Activated CD4-positive, alpha-beta T cell treated with anti-CD3 and anti-CD28 coated beads, Interleukin-2, amount 10 ng/mL, durations not matched to agents 7 days and 5 days (primary cell): ENCODE measurements at regions not wholly inside any gene's neighbourhood (a gene's known extent, or its start where the extent isn't known, plus 50 kb on each side); places are given as distances from the start of the nearest gene placed in this dataset.
"Not testable (repeated sequence)": the region's sequence is repeated elsewhere in the genome, so short reads cannot be mapped to it uniquely, and the experiment has no call there.

ENCODE experiments used
- CTCF ChIA-PET: fragments of 350-600 bp; sonication (Branson Sonifier 250); formaldehyde crosslinking; loops from one replicate; lab custom pipeline; 2021; ENCODE audit warnings: antibody characterized with exemption; lab: Charles Lee
- POLR2A ChIA-PET: fragments of 350-600 bp; sonication (Branson Sonifier 250); formaldehyde crosslinking; loops from one replicate; lab custom pipeline; 2021; ENCODE audit warnings: antibody characterized with exemption; lab: Charles Lee
- DNase-seq: peaks from one replicate; pipeline ENCODE4 v3.0.0-alpha.2; 2020
- H3K27ac Mint-ChIP-seq: one replicate; pipeline ENCODE4 v1.8.0; 2021; ENCODE audit warnings: mild to moderate bottlenecking, moderate library complexity, mixed read lengths
- H3K27me3 Mint-ChIP-seq: one replicate; pipeline ENCODE4 v1.8.0; 2021; ENCODE audit warnings: mixed read lengths
- H3K36me3 Mint-ChIP-seq: one replicate; pipeline ENCODE4 v1.8.0; 2021; ENCODE audit warnings: low read depth, mixed read lengths
- H3K4me1 Mint-ChIP-seq: one replicate; pipeline ENCODE4 v1.8.0; 2021; ENCODE audit warnings: mixed read lengths
- H3K4me3 Mint-ChIP-seq: one replicate; pipeline ENCODE4 v1.8.0; 2021; ENCODE audit warnings: mild to moderate bottlenecking, moderate library complexity, mixed read lengths
- H3K9me3 Mint-ChIP-seq: one replicate; pipeline ENCODE4 v1.8.0; 2021; ENCODE audit warnings: mixed read lengths

DNA sequence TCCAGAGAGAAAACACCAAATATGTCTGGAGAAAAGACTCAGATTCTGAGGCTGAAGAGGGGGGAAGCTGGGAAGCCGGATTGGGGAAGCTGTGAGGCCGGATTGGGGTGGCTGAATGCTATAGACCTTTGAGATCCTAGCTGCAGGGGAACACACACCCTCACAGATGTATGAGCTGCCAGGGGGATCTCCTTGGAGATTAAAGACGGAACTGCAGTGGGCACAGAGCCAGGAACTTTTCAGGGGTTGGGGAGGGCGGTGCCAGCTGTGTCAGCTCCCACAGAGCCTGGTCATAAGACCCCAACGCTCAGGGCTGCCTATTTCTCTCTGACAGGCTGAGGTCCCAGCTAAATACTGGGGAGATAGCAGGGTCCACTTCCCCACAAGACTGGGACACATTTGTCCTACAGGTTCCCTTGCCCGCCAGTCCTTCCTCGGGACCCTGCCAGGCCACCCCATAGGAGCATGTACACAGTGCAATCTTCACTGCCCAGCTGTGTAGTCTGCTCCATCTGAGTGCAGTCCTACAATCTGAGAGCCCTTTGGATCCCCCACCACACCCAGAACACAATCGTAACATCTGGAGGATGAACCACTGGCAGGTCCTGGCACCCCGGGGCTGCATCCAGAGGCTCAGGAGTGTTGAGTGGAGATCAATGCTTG lies 1893.9 kb downstream of the PCDH9 start:
- Mint-ChIP-seq H3K4me3 (no peak overlapping the region), H3K4me1 (no peaks in the 10 kb centered on the region), H3K36me3 (no peaks in the 10 kb centered on the region), H3K27ac (no peak overlapping the region), H3K27me3 (no peaks in the 10 kb centered on the region), H3K9me3 (no peaks in the 10 kb centered on the region)
- POLR2A ChIA-PET: no interaction called here
- CTCF ChIA-PET: no interaction called here
- DNase-seq: no peak

DNA sequence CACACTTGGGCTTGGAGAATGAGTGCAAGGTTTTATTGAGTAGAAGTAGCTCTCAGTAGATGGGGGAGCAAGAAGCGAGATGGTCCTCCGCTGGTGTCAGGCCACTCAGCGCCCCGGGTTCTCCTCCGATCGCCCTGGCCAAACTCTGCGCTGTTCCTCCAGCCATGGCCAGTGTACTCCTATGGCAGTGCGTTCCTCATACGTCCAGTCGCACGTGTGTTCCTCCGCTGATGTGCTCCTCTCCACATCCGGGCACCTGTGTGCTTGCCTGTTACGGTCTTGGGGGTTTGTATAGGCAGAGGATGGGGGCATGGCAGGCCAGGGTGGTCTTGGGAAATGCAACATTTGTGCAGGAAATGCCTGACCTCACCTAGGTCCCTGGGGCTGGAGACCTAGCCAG lies 1899.4 kb downstream of the PCDH9 start:
- H3K36me3 Mint-ChIP-seq: no peaks in the 10 kb centered on the region
- no peaks in the 10 kb centered on the region for H3K4me1 Mint-ChIP-seq
- no peak overlapping the region for H3K27ac Mint-ChIP-seq
- H3K9me3 Mint-ChIP-seq: no peaks in the 10 kb centered on the region
- no peak overlapping the region for H3K4me3 Mint-ChIP-seq
- POLR2A ChIA-PET: no interaction called here
- DNase-seq: no peak
- CTCF ChIA-PET: no interaction called here
- H3K27me3 Mint-ChIP-seq: no peaks in the 10 kb centered on the region

DNA sequence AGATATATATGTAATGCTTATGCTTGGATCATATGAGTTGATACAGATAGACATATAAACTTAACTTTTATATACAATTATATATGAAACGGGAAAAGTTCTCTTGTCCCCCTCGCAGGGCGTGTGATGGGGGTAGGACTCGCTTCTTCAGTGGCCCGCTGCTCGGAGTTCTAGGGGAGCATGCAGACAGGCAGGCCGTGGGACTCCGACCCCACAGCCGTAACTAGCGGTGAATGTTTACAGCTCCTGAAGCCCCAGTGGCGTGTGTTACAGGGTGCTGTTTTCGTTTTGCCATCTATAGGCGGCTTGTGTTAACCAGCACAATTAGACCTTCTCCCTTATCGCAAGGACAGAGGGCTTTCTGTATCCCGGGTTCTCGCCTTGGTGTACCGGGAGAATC lies 1899.8 kb downstream of the PCDH9 start:
- no peak overlapping the region for H3K4me3 Mint-ChIP-seq
- no peak for DNase-seq
- H3K36me3 Mint-ChIP-seq: no peaks in the 10 kb centered on the region
- no peaks in the 10 kb centered on the region for H3K9me3 Mint-ChIP-seq
- ChIA-PET CTCF (no interaction called here), POLR2A (no interaction called here)
- no peaks in the 10 kb centered on the region for H3K4me1 Mint-ChIP-seq
- no peaks in the 10 kb centered on the region for H3K27me3 Mint-ChIP-seq
- no peak overlapping the region for H3K27ac Mint-ChIP-seq

DNA sequence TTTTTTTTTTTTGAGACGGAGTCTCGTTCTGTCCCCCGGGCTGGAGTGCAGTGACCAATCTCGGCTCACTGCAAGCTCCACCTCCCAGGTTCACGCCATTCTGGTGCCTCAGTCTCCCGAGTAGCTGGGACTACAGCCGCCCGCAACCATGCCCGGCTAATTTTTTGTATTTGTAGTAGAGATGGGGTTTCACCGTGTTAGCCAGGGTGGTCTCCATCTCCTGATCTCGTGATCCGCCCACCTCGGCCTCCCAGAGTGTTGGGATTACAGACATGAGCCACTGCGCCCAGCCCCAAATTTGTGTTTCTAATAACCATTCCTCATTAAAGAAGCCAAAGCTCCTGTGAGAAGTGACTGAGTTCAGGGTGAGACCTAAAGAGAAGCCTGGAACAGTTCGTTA lies 1906.9 kb downstream of the PCDH9 start:
- POLR2A ChIA-PET: not testable (repeated sequence)

DNA sequence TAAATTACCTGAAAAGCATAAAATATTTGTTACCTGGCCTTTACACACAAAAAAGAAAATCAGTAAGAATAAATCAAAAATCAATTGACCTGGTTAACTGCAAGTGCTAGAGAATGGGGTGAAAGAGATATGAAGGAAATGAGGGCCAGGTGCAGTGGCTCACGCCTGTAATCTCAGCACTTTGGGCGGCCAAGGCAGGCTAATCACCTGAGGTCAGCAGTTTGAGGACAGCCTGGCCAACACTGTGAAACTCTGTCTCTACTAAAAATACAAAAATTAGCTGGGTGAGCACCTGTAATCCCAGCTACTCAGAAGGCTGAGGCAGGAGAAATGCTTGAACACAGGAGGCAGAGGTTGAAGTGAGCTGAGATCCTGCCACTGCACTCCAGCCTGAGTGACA lies 1908.7 kb downstream of the PCDH9 start:
- DNase-seq, H3K4me3 Mint-ChIP-seq, H3K27ac Mint-ChIP-seq, H3K27me3 Mint-ChIP-seq, H3K9me3 Mint-ChIP-seq, CTCF ChIA-PET, H3K36me3 Mint-ChIP-seq, POLR2A ChIA-PET, H3K4me1 Mint-ChIP-seq: not testable (repeated sequence)

More for the DNA sequence above, 1906.9 kb downstream of the PCDH9 start:
- H3K4me1 Mint-ChIP-seq, H3K36me3 Mint-ChIP-seq, H3K27ac Mint-ChIP-seq, DNase-seq, H3K27me3 Mint-ChIP-seq, H3K4me3 Mint-ChIP-seq, CTCF ChIA-PET, H3K9me3 Mint-ChIP-seq: not testable (repeated sequence)

DNA sequence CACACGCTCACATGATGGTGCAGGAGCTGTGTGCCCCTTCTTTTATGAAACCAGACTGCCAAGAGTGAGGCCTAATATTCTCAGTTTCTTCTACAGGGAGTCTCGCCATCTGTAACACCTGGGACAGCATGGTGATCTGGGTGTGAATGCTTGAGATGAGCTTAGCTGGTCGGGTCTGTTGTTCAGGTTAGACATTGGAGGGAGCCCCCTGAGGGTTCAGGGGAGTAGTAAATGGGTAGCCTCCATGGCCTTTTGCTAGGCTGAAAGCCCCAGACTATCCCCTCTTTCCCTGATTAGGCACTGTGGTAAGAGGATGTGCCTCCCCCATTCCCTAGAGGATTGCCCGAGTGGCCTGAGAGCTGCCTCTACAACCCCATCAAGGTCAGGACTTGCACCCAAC lies 1916.1 kb downstream of the PCDH9 start:
- POLR2A ChIA-PET: no interaction called here
- Mint-ChIP-seq H3K4me3 (no peak overlapping the region), H3K4me1 (no peaks in the 10 kb centered on the region), H3K27me3 (no peaks in the 10 kb centered on the region), H3K9me3 (peaks cover 3% of the 10 kb centered on the region), H3K27ac (no peak overlapping the region), H3K36me3 (no peaks in the 10 kb centered on the region)
- CTCF ChIA-PET: no interaction called here
- DNase-seq: no peak

DNA sequence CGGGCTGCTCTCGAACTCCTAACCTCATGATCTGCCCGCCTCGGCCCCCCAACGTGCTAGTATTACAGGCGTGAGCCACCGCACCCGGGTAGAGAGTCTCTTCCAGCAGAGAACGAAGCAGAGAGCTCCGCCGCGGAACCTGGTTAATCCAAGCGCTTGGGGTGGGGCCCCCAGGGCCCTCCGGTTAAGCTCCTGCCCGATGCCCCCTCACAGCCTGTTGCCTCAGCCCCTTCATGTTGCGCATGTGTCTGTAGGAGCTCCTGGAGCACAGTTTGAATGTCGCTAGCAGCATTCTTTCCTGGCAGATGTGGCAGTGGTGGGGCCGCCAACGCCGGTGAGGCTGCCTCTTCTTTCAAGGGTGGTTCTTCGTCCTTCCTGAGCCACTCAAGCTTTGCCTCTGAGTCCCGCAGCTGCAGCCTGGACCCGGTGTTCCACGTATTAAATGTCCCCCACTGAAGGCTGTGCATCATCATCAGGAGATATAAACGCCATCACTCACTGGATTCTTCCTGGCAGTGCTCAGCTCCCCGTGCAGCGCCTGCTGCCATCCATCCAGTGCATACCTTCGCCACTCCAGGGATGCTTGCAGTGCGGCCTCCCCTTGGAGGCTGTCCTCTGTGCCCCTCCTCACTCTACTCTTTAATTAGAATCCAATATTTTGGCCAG lies 1919.3 kb downstream of the PCDH9 start:
- ChIA-PET CTCF (no interaction called here), POLR2A (no interaction called here)
- Mint-ChIP-seq H3K4me3 (no peak overlapping the region), H3K27me3 (no peaks in the 10 kb centered on the region), H3K27ac (no peak overlapping the region), H3K36me3 (no peaks in the 10 kb centered on the region), H3K9me3 (peaks cover 3% of the 10 kb centered on the region), H3K4me1 (no peaks in the 10 kb centered on the region)
- no peak for DNase-seq

DNA sequence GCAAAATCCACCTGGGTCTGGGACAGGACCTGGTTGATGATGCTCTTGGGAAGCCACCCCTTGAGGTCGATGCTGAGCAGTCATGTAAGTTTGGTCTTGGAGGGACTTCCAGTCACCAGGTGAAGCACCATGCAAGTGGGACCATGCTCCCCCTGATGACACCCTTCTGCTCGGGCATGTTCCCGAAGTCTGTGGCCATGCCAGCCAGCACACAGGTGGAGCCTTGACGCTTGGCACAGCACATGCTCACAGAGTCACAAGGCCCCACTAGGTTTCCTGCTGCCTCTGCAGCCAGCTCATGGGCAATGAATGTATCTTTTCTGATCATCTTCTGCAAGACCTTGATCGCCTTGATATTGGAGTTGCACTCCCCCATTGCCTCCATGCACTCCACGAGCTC lies 1920.2 kb downstream of the PCDH9 start:
- DNase-seq: no peak
- H3K27me3 Mint-ChIP-seq: no peaks in the 10 kb centered on the region
- ChIA-PET POLR2A (no interaction called here), CTCF (no interaction called here)
- no peak overlapping the region for H3K4me3 Mint-ChIP-seq
- H3K4me1 Mint-ChIP-seq: no peaks in the 10 kb centered on the region
- no peak overlapping the region for H3K27ac Mint-ChIP-seq
- peaks cover 3% of the 10 kb centered on the region for H3K9me3 Mint-ChIP-seq
- no peaks in the 10 kb centered on the region for H3K36me3 Mint-ChIP-seq

DNA sequence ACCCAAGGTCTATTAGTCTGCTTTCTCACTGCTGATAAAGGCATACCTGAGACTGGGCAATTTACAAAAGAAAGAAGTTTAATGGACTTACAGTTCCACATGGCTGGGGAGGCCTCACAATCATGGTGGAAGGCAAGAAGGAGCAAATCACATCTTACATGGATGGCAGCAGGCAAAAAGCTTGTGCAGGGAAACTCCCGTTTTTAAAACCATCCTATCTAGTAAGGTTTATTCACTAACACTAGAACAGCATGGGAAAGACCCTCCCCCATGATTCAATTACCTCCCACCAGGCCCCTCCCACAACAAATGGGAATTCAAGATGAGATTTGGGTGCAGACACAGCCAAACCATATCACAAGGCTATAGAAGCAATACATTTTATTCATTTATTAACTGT lies 1921.4 kb downstream of the PCDH9 start:
- H3K27ac Mint-ChIP-seq, H3K36me3 Mint-ChIP-seq, H3K4me1 Mint-ChIP-seq, H3K4me3 Mint-ChIP-seq, H3K27me3 Mint-ChIP-seq, DNase-seq, CTCF ChIA-PET, H3K9me3 Mint-ChIP-seq, POLR2A ChIA-PET: not testable (repeated sequence)

DNA sequence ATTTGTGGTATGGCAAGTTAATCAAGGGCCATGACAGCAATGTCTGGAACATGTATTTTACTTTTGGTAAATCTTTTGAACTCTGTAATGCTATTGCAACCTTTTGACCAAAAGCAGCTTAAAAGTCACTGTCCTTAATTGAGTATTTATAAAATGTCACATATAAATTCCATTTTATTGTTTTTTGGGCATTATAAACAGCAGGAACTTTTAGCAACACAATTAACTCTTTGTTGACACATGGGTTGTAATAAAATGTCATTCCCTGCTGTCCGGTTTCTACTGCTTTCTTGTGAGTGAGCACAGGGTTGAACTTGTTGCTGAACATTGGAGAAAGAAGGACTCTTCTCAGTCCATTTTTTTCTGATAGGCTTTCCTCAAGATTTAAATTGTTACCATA lies 1923.1 kb downstream of the PCDH9 start:
- Mint-ChIP-seq H3K4me1 (no peaks in the 10 kb centered on the region), H3K27ac (no peak overlapping the region), H3K36me3 (no peaks in the 10 kb centered on the region), H3K27me3 (no peaks in the 10 kb centered on the region), H3K4me3 (no peak overlapping the region), H3K9me3 (no peaks in the 10 kb centered on the region)
- no peak for DNase-seq
- ChIA-PET CTCF (no interaction called here), POLR2A (no interaction called here)

DNA sequence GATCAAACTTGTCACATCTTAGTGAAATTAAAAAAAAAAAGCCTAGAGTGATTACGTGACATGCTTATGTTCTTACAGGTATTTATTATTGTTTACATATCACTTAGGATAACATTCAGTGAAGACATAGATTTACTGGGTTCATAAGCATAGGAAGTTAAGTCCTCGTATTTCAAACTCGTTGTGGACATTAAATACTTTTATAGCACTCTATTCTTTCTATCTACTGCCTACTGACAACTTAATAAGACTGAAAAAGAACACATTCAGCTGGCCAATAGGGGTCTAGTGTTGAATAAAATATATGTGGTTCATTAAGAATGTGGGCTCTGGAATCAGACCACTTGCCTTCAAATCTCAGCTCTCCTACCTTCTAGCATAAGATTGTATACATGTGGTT lies 1927.4 kb downstream of the PCDH9 start:
- ChIA-PET POLR2A (no interaction called here), CTCF (interaction anchor here (0.7 kb wide), 1 partner anchor 10 kb away, joined by 3 read pairs; no protein-coding TSS in a partner anchor)
- no peaks in the 10 kb centered on the region for H3K27me3 Mint-ChIP-seq
- no peak for DNase-seq
- no peaks in the 10 kb centered on the region for H3K9me3 Mint-ChIP-seq
- no peaks in the 10 kb centered on the region for H3K4me1 Mint-ChIP-seq
- no peak overlapping the region for H3K4me3 Mint-ChIP-seq
- H3K36me3 Mint-ChIP-seq: no peaks in the 10 kb centered on the region
- H3K27ac Mint-ChIP-seq: no peak overlapping the region

DNA sequence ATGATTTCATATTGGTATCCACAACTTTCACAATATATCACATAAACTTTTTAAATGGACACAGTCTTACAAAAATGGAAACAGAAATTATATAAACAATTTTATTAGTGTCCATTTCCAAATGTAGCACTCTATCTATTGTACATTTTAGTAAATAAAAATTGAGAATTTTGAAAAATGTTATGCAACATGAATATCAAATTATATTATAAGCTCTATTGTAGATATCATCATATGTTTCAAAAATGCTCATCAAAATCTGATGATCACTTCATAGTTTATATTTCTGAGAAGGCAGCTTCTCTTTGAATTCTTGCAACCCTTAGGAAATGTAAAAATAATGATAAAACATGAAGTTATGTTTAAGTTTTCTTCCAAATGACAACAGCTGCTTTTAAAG lies 1928.6 kb downstream of the PCDH9 start:
- H3K4me3 Mint-ChIP-seq: no peak overlapping the region
- no peaks in the 10 kb centered on the region for H3K27me3 Mint-ChIP-seq
- ChIA-PET CTCF (no interaction called here), POLR2A (no interaction called here)
- no peaks in the 10 kb centered on the region for H3K36me3 Mint-ChIP-seq
- H3K9me3 Mint-ChIP-seq: no peaks in the 10 kb centered on the region
- no peaks in the 10 kb centered on the region for H3K4me1 Mint-ChIP-seq
- no peak for DNase-seq
- H3K27ac Mint-ChIP-seq: no peak overlapping the region

DNA sequence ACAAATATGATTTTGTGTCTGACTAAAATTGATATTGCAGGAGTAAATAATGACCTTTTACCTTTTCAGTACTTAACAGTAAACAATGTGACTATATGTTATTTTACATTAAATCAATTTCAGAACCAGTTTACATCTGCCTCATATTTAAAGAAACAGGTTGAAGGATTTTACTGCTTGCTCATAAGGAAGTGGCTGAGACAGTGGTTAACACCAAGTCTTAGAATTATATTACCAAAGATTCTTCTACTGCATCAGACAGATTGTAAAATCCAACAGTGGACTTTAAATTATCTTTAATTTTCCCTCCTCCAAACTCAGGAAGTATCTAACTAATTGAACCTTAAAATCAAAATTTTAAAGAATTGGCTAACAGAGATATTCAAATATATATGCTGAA lies 1929.9 kb downstream of the PCDH9 start:
- H3K27me3 Mint-ChIP-seq: no peaks in the 10 kb centered on the region
- POLR2A ChIA-PET: no interaction called here
- no peak overlapping the region for H3K27ac Mint-ChIP-seq
- CTCF ChIA-PET: no interaction called here
- no peaks in the 10 kb centered on the region for H3K9me3 Mint-ChIP-seq
- H3K4me3 Mint-ChIP-seq: no peak overlapping the region
- DNase-seq: no peak
- H3K4me1 Mint-ChIP-seq: no peaks in the 10 kb centered on the region
- no peaks in the 10 kb centered on the region for H3K36me3 Mint-ChIP-seq
